GM19463 (cell line): ENCODE measurements at regions not wholly inside any gene's neighbourhood (a gene's known extent, or its start where the extent isn't known, plus 50 kb on each side); places are given as distances from the start of the nearest gene placed in this dataset.
"Not testable (repeated sequence)": the region's sequence is repeated elsewhere in the genome, so short reads cannot be mapped to it uniquely, and the experiment has no call there.

Source experiments
- ATAC-seq: cut with Tn5 transposase; IDR thresholded peaks from one replicate; pipeline ENCODE4 v1.9.1; 2021; ENCODE audit warnings: mild to moderate bottlenecking, moderate library complexity; ENCODE audit not compliant: unreplicated experiment

DNA sequence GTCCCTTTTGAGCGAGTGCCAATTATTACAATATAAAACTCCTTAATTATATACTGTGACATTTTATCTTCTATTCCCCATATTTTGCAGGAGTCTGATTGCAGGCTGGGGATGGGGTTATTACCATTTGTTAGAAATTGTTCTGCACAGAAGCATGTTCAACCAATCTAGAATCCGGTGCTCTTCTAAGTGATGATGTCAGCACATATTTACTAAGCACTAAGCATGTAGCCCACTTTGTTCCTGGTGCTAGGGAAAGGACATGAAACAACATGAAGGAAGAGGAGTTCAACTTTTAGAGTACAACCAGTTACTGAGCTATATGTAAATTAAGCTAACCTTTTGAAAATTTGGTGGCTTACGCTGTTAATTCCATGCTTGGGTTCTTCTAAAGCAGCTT is 52.8 kb upstream of the IL1RAPL2 start:
- no peak for ATAC-seq

- no peak for ATAC-seq
Measured at GRCh38 chrX:104510801-104511200, 55.2 kb upstream of the IL1RAPL2 start.

DNA sequence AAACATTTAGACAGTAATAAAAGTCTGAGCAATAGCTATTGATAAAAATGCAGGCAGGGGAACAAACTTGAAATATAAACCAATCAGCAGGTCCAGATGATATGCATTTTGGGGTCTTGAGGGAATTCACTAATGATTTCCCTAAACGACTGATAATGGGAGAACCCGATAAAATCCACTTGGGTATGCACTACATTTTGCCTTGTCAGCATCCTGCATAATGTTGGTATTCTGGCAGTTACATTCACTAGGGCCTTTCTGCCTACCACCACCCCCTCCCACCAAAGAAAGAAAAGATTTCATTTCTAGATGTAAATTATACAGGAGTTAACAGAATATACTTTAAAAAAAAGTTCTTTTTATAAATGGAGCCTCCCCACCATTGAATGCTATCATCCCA is 63.5 kb upstream of the IL1RAPL2 start:
- ATAC-seq = no peak

DNA sequence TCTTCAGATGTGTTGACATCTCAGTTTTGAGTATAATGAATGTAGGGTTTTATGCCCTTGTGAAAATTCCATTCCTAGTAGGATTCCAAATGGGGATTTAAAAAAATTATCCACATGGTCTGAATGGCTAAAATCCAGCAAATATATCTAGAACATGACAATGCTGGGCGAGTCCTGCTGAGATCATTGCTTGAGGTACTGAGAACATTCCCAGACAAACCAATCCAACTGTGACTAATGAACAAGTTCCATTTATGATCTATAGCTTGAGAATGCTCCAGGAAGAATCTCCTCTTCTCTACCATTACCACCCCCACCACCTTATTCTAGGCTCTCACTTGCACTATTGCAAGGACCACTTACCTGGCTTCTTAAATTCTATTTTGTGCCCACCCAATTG is 77.2 kb upstream of the IL1RAPL2 start:
- ATAC-seq = no peak

DNA sequence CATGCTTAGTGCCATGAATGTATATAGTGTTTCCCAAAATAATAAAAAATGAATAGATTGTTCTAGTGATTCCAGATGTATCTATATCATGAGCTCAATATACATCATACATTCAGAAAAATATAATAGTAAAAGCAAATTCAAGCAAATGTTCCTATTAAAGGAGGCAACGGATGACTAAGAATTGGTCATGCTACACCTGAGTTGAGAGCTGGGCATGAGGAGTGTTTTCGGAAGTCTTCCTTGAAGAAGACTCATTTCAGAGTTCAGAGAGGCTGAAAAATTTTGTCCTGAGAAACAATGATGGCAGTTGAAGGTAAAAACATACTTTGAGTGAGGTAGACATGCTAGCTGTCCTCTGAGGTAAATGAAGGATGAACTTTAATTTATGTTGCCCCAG is 79.3 kb upstream of the IL1RAPL2 start:
- ATAC-seq = no peak

DNA sequence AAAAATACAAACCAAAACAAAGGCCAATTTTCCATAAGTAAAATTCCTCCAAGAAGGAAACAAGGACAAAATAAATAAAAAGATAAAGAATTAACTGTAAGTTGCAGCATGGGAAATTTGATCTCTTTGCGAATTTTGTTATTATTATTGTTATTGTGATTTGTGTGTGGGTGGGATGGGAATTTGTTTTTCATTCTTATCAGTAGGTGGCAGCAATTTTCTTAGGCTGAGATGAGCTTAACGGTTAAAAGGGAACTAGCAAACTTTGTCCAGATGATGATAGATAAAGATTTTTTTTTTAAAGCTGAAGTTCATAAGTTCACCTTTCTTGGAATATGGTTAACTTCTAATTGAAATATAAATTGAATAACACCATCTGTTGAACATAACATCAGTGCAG is 83.2 kb upstream of the IL1RAPL2 start:
- no peak for ATAC-seq

- ATAC-seq = no peak
Measured at GRCh38 chrX:104469771-104470170, 96.2 kb upstream of the IL1RAPL2 start.

DNA sequence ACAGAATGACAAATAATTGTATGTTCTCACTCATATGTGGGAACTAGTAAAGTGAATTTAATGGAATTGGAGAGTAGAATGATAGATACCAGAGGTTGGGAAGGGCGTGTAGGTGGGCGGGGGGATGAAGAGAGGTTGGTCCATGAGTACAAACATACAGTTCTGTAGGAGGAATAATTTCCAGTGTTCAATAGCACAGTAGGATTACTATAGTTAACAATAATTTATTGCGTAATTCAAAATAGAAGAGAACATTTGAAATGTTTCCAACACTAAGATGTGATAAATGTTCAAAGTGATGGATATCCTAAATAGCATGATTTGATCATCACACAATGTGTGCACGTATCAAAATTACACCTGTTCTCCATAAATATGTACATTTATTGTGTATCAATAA is 106.2 kb upstream of the IL1RAPL2 start:
- no peak for ATAC-seq

- not testable (repeated sequence) for ATAC-seq
Measured at GRCh38 chrX:104457130-104457529, 108.9 kb upstream of the IL1RAPL2 start.

DNA sequence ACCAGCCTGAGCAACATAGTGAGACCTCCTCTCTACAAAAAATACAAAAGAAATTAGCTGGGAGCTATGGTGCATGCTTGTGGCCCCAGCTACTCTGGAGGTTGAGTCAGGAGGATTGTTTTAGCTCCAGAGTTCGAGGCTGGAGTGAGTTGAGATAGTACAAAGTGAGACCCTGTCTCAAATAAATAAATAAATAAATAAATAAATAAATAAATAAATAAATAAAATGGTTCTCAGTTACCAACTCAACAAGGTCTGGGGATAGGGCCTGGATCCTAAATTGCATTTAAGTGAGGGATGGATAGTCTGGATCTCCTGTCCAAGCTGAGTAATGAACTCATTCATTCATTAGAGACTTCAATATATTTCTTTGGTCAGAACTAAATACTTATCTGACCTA is 115.7 kb upstream of the IL1RAPL2 start:
- ATAC-seq = no peak

DNA sequence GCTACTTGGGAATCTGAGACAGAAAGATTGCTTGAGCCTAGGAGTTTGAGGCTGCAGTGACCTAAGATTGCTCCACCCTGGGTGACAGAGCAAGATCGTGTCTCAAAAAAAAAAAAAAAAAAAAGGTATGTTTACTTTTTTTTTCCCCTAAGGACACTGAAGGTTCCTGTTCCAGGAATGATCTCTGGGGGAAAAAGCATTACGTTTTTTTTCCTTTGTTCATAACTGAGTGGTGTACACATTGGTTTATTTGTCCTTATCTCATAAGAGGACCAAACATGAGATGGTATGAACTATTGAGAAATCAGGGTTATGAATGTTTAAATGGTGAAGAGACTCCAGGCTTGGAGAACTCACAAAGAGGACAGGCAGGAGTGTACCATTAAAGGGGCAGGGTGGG is 120.4 kb upstream of the IL1RAPL2 start:
- ATAC-seq = no peak

DNA sequence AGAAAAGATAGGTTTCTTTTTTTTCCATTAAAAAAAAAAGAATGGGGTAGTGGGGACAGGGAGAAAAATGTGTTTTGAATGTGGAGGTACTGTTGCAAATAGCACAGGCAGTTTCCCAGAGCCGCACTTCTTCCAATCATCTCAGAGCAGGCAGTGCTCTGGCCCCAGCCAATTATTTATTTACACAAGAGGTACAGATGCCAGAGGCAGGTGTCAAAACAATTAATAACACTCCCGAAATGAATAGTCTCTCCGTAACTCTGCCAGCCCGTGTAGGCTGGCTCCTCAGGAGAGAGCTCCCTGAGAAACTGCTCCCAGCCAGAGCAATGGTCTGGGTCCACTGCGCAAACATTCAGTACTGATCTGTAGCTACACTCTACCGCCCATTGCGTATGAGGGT is 130.8 kb upstream of the IL1RAPL2 start:
- no peak for ATAC-seq

- ATAC-seq = no peak
Measured at GRCh38 chrX:104432321-104432720, 133.7 kb upstream of the IL1RAPL2 start.

- ATAC-seq = no peak
Measured at GRCh38 chrX:104430742-104431119, 135.3 kb upstream of the IL1RAPL2 start.

DNA sequence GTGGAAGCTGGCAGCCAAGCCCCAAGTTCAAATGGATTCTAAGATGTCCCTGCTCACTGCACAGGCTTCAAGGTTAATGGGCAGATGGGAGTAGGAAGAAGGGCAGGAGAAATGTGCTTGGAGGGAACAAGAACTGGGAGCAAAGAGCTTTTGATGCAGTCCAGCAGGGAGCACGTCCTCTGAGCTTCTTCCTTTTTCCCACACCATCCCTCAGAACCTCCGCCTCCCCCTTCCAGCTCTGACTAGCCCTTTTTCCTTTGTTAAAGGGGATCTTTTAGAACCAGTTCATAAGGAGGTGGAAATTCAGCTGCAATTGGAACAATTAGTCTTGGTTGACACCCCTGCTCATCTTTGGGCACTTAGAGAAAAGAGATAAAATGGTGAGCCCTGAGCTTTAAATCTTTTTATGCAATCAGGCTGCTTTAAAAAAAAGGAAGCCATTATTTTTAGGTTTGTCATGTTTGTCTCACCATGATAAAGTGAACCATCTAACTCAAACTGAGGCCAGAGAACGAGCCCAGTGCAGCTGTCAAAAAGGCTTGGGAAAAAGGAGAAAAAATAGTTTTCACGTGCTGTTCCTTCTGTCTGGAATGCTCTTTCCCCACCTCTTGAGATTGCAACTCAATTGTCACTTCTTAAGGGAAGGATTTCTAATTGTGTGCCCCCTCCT is 135.8 kb upstream of the IL1RAPL2 start:
- no peak for ATAC-seq

DNA sequence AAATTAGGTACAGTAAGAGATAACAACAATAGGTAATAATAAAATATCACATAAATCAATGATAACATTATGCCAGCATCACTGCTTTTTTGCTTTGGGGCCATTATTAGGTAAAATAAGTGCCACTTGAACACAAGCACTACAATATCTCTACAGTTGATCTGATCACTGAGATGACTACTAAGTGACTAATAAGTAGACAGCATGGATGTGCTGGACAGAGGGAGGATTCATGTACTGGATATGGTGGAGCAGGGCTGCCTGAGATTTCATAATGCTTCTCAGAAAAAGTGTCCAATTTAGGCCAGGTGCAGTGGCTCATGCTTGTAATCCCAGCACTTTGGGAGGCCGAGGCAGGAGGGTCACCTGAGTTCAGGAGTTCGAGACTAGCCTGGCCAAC is 137.8 kb upstream of the IL1RAPL2 start:
- ATAC-seq = no peak

GRCh38 chrX:104427693-104428092 is 138.3 kb upstream of the IL1RAPL2 start:
- ATAC-seq = no peak

DNA sequence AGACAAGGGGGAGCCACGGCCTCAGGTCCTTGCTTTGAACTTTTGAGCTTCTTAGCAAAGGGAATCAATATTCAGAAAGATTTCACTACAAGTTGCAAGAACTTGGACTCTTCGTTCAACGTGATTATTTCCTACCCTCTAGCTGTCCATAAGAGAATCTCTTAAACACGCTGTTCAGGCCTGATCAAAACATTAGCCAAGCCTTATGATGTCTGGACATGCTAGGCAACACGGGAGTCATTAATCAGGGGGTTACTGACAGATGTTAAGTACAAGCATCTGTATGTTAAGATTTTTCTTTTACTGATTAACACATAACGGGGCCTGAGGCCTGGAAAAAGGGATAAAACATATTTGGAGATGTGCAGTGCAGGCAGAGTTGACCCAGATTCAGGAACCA is 138.9 kb upstream of the IL1RAPL2 start:
- no peak for ATAC-seq

DNA sequence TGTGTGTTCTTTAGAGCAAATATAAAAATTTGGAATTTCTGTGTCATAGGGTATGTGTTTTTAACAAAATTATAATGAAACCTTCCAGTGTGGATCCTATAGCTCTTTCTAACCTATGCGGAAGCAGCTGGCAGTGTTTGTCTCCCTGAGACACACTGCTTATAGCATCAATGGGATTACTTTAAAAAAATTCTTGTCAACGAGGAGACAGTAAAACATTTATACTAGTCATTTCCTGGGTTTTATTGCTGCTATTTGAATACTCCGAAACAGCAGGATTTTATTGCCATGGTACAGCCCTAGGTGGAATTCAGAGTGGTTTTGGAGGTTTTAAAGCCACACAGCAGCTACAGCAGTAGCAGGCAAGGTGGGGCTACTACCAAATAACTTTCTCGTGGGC is 145.1 kb upstream of the IL1RAPL2 start:
- no peak for ATAC-seq

GRCh38 chrX:104419926-104420325 is 146.1 kb upstream of the IL1RAPL2 start:
- no peak for ATAC-seq

DNA sequence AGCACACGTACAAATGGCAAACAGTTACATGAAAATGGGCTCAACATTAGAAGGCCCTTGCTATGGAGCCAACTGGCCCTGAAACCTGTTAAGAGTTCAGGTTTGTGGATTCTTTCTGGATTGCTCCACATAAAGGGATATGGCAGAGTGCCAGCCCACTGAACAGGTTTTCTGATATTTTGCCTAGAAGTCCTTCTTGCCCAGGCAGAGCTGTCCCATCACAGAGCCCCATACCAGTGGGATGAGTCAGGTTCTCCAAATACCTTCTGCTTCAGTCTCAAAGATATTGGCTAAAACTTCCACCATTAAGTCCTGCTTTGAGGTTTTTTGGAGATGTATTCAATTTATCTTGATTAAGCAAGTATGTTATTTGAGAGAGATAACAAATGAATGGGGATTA is 146.8 kb upstream of the IL1RAPL2 start:
- ATAC-seq = no peak

DNA sequence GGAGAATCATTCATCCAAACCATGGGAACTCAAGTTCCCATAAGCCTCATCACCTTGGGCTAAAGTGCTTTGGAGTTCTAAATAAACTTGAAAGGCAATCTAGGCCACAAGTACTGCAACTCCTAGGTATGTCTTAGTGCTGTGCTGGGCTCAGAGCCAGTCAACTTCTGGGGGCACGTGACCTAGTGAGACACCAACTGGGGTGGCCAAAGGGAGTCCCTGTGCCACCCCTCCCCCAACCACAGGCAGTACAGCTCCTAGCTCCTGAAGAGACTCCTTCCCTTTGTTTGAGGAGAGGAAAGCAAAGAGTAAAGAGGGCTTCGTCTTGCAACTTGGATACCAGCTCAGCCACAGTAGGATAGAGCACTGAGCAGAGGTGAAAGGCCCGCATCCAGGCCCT is 154.2 kb upstream of the IL1RAPL2 start:
- ATAC-seq = no peak

GRCh38 chrX:104400387-104400786 is 145.7 kb upstream of the ESX1 start:
- no peak for ATAC-seq

GRCh38 chrX:104392350-104392749 is 137.6 kb upstream of the ESX1 start:
- no peak for ATAC-seq
